SJSA1 (cell line): ENCODE measurements at regions not wholly inside any gene's neighbourhood (a gene's known extent, or its start where the extent isn't known, plus 50 kb on each side); places are given as distances from the start of the nearest gene placed in this dataset.

Experiments
- DNase-seq, 2 experiments: peaks; one replicate each; pipeline ENCODE4 v3.0.0-alpha.2; 2015 to 2020; ENCODE audit warnings: low spot score in 2 of 2, low read depth in 1 of 2
- H3K27ac ChIP-seq: fragments of 250-450 bp; sonication (Bioruptor Pico); 2 replicates; pipeline ENCODE4 v1.5.1; 2020; ENCODE audit warnings: mild to moderate bottlenecking, moderate library complexity
- H3K27me3 ChIP-seq: fragments of 250-450 bp; sonication (Bioruptor Pico); replicated peaks from 2 replicates; pipeline ENCODE4 v1.5.1; 2020; ENCODE audit warnings: mild to moderate bottlenecking, moderate library complexity
- H3K36me3 ChIP-seq: fragments of 250-450 bp; sonication (Bioruptor Pico); 2 replicates; pipeline ENCODE4 v1.5.1; 2020; ENCODE audit warnings: mild to moderate bottlenecking
- H3K4me1 ChIP-seq: fragments of 250-450 bp; sonication (Bioruptor Pico); replicated peaks from 2 replicates; pipeline ENCODE4 v1.6.1; 2021; ENCODE audit warnings: mild to moderate bottlenecking
- H3K4me3 ChIP-seq: fragments of 250-450 bp; sonication (Bioruptor Pico); 2 replicates; pipeline ENCODE4 v1.5.1; 2020; ENCODE audit warnings: mild to moderate bottlenecking
- H3K9me3 ChIP-seq: fragments of 250-450 bp; sonication (Bioruptor Pico); replicated peaks from 2 replicates; pipeline ENCODE4 v1.5.1; 2020; ENCODE audit warnings: mild to moderate bottlenecking

GRCh38 chr2:48912110-48912509 is 156.6 kb upstream of the LHCGR start:
- H3K4me3 ChIP-seq = no peak overlapping the region
- H3K36me3 ChIP-seq = no peaks in the 10 kb centered on the region
- DNase-seq = no peak
- no peaks in the 10 kb centered on the region for H3K9me3 ChIP-seq
- no peak overlapping the region for H3K27ac ChIP-seq
- no peaks in the 10 kb centered on the region for H3K27me3 ChIP-seq
- no peaks in the 10 kb centered on the region for H3K4me1 ChIP-seq

- Histone ChIP-seq H3K27ac (no peak overlapping the region), H3K4me1 (no peaks in the 10 kb centered on the region), H3K36me3 (no peaks in the 10 kb centered on the region), H3K27me3 (no peaks in the 10 kb centered on the region), H3K9me3 (no peaks in the 10 kb centered on the region), H3K4me3 (no peak overlapping the region)
- no peak for DNase-seq
These were observed 155.4 kb upstream of the LHCGR start for GRCh38 chr2:48910961-48911360.

GRCh38 chr2:48906633-48907032 is 151.1 kb upstream of the LHCGR start:
- no peak overlapping the region for H3K27ac ChIP-seq
- no peaks in the 10 kb centered on the region for H3K4me1 ChIP-seq
- H3K27me3 ChIP-seq = no peaks in the 10 kb centered on the region
- H3K4me3 ChIP-seq = no peak overlapping the region
- no peak for DNase-seq
- no peaks in the 10 kb centered on the region; the same call in 1 of the 2 replicates for H3K9me3 ChIP-seq
- no peaks in the 10 kb centered on the region for H3K36me3 ChIP-seq

- no peaks in the 10 kb centered on the region for H3K4me1 ChIP-seq
- H3K4me3 ChIP-seq = no peak overlapping the region
- no peaks in the 10 kb centered on the region for H3K27me3 ChIP-seq
- DNase-seq = no peak
- H3K9me3 ChIP-seq = no peaks in the 10 kb centered on the region; the same call in 1 of the 2 replicates
- no peak overlapping the region for H3K27ac ChIP-seq
- no peaks in the 10 kb centered on the region for H3K36me3 ChIP-seq
These were observed 150.2 kb upstream of the LHCGR start for GRCh38 chr2:48905696-48906095.

- H3K27ac ChIP-seq = no peak overlapping the region
- H3K4me1 ChIP-seq = peaks cover 7% of the 10 kb centered on the region; the same call in 1 of the 2 replicates
- no peaks in the 10 kb centered on the region; the same call in 1 of the 2 replicates for H3K9me3 ChIP-seq
- no peak overlapping the region for H3K4me3 ChIP-seq
- DNase-seq = no peak
- H3K36me3 ChIP-seq = no peaks in the 10 kb centered on the region
- no peaks in the 10 kb centered on the region for H3K27me3 ChIP-seq
These were observed 147.0 kb upstream of the LHCGR start for GRCh38 chr2:48902521-48902920.

GRCh38 chr2:48901416-48901815 is 145.9 kb upstream of the LHCGR start:
- H3K4me1 ChIP-seq = peaks cover 7% of the 10 kb centered on the region; the same call in 1 of the 2 replicates
- no peak overlapping the region for H3K4me3 ChIP-seq
- no peak for DNase-seq
- H3K36me3 ChIP-seq = no peaks in the 10 kb centered on the region
- H3K27me3 ChIP-seq = no peaks in the 10 kb centered on the region
- H3K27ac ChIP-seq = no peak overlapping the region
- H3K9me3 ChIP-seq = no peaks in the 10 kb centered on the region; the same call in 1 of the 2 replicates

GRCh38 chr2:48901015-48901343 is 145.5 kb upstream of the LHCGR start:
- H3K9me3 ChIP-seq = no peaks in the 10 kb centered on the region; the same call in 1 of the 2 replicates
- H3K4me1 ChIP-seq = peaks cover 7% of the 10 kb centered on the region; the same call in 1 of the 2 replicates
- no peak overlapping the region for H3K4me3 ChIP-seq
- H3K27me3 ChIP-seq = no peaks in the 10 kb centered on the region
- no peak for DNase-seq
- no peak overlapping the region for H3K27ac ChIP-seq
- H3K36me3 ChIP-seq = no peaks in the 10 kb centered on the region

GRCh38 chr2:48900321-48901014 is 144.9 kb upstream of the LHCGR start:
- H3K9me3 ChIP-seq = no peaks in the 10 kb centered on the region; the same call in 1 of the 2 replicates
- no peaks in the 10 kb centered on the region for H3K36me3 ChIP-seq
- peak in 1 of 2 experiments; percentile 38 for DNase-seq
- H3K27me3 ChIP-seq = no peaks in the 10 kb centered on the region
- peak overlapping the region; percentile 17; the same call in 1 of the 2 replicates for H3K27ac ChIP-seq
- H3K4me1 ChIP-seq = peaks cover 7% of the 10 kb centered on the region; the same call in 1 of the 2 replicates
- H3K4me3 ChIP-seq = no peak overlapping the region

GRCh38 chr2:48896870-48897269 is 141.3 kb upstream of the LHCGR start:
- Histone ChIP-seq H3K9me3 (no peaks in the 10 kb centered on the region), H3K4me3 (no peak overlapping the region), H3K4me1 (peaks cover 7% of the 10 kb centered on the region; the same call in 1 of the 2 replicates), H3K27ac (no peak overlapping the region), H3K36me3 (no peaks in the 10 kb centered on the region), H3K27me3 (no peaks in the 10 kb centered on the region)
- no peak for DNase-seq

- H3K27me3 ChIP-seq = no peaks in the 10 kb centered on the region
- no peak overlapping the region for H3K4me3 ChIP-seq
- no peak overlapping the region for H3K27ac ChIP-seq
- H3K9me3 ChIP-seq = no peaks in the 10 kb centered on the region
- no peak for DNase-seq
- no peaks in the 10 kb centered on the region for H3K4me1 ChIP-seq
- no peaks in the 10 kb centered on the region for H3K36me3 ChIP-seq
These were observed 135.1 kb upstream of the LHCGR start for GRCh38 chr2:48890454-48891131.

GRCh38 chr2:48888066-48888465 is 132.5 kb upstream of the LHCGR start:
- H3K4me1 ChIP-seq = no peaks in the 10 kb centered on the region
- no peak for DNase-seq
- H3K27me3 ChIP-seq = no peaks in the 10 kb centered on the region
- no peaks in the 10 kb centered on the region for H3K36me3 ChIP-seq
- no peaks in the 10 kb centered on the region for H3K9me3 ChIP-seq
- H3K27ac ChIP-seq = no peak overlapping the region
- H3K4me3 ChIP-seq = no peak overlapping the region

GRCh38 chr2:48886919-48887318 is 131.4 kb upstream of the LHCGR start:
- H3K27me3 ChIP-seq = no peaks in the 10 kb centered on the region
- H3K4me1 ChIP-seq = no peaks in the 10 kb centered on the region
- no peak overlapping the region for H3K27ac ChIP-seq
- no peak overlapping the region for H3K4me3 ChIP-seq
- no peaks in the 10 kb centered on the region for H3K9me3 ChIP-seq
- no peak for DNase-seq
- H3K36me3 ChIP-seq = no peaks in the 10 kb centered on the region

- Histone ChIP-seq H3K36me3 (no peaks in the 10 kb centered on the region), H3K4me1 (no peaks in the 10 kb centered on the region), H3K27me3 (no peaks in the 10 kb centered on the region), H3K27ac (no peak overlapping the region), H3K4me3 (no peak overlapping the region), H3K9me3 (no peaks in the 10 kb centered on the region)
- no peak for DNase-seq
These were observed 130.3 kb upstream of the LHCGR start for GRCh38 chr2:48885841-48886240.

GRCh38 chr2:48883661-48884060 is 128.1 kb upstream of the LHCGR start:
- H3K4me3 ChIP-seq = no peak overlapping the region
- no peaks in the 10 kb centered on the region; the same call in 1 of the 2 replicates for H3K27me3 ChIP-seq
- no peaks in the 10 kb centered on the region for H3K4me1 ChIP-seq
- H3K9me3 ChIP-seq = no peaks in the 10 kb centered on the region
- H3K36me3 ChIP-seq = no peaks in the 10 kb centered on the region
- DNase-seq = no peak
- H3K27ac ChIP-seq = no peak overlapping the region
